AG10803 (cell line): ENCODE measurements at regions not wholly inside any gene's neighbourhood (a gene's known extent, or its start where the extent isn't known, plus 50 kb on each side); places are given as distances from the start of the nearest gene placed in this dataset.

Experiments used
- DNase-seq: peaks from one replicate; pipeline ENCODE4 v3.0.0; 2010; ENCODE audit warnings: low read depth
- H3K4me3 ChIP-seq: 2 replicates; pipeline ENCODE4 v1.5.1; 2011; ENCODE audit warnings: mild to moderate bottlenecking, low read length, control low read depth
- TF ChIP-seq, protein P1 (sequence below): conservative IDR thresholded peaks from 2 replicates; pipeline ENCODE4 v1.5.1; 2011; ENCODE audit warnings: mild to moderate bottlenecking, low read length, control low read depth, inconsistent platforms

GRCh38 chr9:79779901-79780300, 208.1 kb downstream of the TLE4 start:
- DNase-seq = no peak
- H3K4me3 ChIP-seq = no peak overlapping the region
- TF ChIP-seq, protein P1, sequence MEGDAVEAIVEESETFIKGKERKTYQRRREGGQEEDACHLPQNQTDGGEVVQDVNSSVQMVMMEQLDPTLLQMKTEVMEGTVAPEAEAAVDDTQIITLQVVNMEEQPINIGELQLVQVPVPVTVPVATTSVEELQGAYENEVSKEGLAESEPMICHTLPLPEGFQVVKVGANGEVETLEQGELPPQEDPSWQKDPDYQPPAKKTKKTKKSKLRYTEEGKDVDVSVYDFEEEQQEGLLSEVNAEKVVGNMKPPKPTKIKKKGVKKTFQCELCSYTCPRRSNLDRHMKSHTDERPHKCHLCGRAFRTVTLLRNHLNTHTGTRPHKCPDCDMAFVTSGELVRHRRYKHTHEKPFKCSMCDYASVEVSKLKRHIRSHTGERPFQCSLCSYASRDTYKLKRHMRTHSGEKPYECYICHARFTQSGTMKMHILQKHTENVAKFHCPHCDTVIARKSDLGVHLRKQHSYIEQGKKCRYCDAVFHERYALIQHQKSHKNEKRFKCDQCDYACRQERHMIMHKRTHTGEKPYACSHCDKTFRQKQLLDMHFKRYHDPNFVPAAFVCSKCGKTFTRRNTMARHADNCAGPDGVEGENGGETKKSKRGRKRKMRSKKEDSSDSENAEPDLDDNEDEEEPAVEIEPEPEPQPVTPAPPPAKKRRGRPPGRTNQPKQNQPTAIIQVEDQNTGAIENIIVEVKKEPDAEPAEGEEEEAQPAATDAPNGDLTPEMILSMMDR = no peak

DNA sequence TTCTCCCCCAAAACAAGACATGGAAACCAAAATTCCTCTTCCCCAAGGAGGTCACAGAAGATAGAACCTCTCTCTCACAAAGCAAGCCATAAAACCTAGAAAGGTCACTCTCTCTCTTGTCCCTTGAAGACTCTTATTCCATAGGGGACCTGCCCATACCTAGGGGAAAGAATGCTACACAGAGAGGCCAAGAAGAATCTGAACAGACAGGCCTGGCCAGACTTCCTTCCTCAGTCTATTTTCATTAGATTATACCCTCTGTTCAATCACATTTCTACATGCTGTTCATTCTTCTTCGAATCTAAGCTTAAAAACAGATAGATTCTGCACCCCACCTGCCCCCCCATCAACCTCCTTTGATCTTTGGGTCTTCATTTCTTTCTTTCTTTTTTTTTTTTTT, 206.8 kb downstream of the TLE4 start:
- no peak for DNase-seq
- H3K4me3 ChIP-seq = no peak overlapping the region
- TF ChIP-seq, protein P1 = no peak

GRCh38 chr9:79776581-79776980, 204.8 kb downstream of the TLE4 start:
- no peak for DNase-seq
- H3K4me3 ChIP-seq = no peak overlapping the region
- TF ChIP-seq, protein P1 = no peak
